GM19193 (cell line): ENCODE measurements at regions not wholly inside any gene's neighbourhood (a gene's known extent, or its start where the extent isn't known, plus 50 kb on each side); places are given as distances from the start of the nearest gene placed in this dataset.

Source experiments
- POLR2A ChIP-seq: IDR thresholded peaks from 4 replicates; pipeline ENCODE4 v1.6.1; 2011; ENCODE audit not compliant: insufficient read depth, insufficient read length; ENCODE audit errors: extremely low read depth

DNA sequence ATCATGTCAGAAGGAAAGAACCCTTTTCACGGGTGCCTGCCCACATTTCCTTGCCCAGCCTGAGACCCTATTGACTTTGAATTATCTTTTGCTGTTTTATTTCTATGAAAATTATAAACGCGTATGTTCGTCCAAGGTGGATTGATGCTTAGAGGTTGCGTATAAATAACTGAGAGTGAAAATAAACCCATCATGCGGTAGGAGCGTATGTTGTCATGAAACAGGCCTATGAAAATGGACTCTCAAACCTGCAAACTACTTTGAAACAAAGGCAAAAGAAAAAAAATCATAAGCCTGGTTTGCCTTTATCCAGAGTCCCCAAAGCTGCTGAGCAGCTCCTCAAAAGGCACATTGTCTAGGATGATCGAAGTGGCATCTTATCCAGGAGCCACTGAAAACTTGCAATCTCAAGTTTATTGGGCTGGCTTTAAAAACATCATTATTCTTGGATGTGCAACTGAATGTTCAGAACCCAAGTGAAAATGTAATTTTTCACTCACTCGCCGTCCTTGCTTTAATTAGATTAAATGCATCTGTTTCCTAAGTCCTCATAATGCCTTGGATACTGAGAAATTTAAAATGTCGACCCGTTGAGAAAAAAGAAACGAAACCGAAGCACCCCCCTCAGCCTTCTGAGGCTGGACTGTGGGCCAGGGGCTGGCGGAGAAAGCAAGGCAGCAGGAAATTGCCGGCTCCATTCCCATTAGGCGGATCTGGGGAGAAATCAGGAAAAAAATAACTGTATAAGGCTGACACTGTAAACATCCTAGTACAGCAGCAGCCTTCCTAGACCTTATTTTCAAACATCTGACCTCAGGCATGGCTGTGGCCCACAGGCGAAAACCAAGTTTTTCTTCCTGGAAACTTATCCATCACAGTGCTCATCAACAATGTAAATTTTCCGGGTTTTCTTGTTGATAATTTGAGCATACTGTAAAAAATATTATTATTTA is 82.9 kb upstream of the PPARA start:
- TF ChIP-seq POLR2A = no peak

DNA sequence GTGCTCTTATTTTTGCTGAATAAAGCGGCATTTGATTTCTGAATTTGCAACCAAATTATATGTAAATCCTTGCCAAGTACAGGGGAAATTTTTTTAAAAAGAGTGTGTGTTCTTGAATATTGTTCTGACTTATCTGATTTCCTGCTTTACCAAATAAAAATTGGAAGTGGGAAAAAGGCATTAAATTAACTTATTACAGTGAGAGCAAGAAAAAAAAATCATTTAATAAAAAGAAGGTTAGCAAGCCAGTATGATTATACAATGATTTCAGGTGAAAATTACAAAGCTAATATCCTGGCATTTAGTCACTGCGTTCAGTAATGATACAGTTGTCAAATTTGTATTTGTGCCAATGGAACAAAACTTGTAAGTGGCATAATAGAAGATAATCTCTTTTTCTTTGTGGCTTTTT is 82.1 kb upstream of the PPARA start:
- TF ChIP-seq POLR2A = no peak

DNA sequence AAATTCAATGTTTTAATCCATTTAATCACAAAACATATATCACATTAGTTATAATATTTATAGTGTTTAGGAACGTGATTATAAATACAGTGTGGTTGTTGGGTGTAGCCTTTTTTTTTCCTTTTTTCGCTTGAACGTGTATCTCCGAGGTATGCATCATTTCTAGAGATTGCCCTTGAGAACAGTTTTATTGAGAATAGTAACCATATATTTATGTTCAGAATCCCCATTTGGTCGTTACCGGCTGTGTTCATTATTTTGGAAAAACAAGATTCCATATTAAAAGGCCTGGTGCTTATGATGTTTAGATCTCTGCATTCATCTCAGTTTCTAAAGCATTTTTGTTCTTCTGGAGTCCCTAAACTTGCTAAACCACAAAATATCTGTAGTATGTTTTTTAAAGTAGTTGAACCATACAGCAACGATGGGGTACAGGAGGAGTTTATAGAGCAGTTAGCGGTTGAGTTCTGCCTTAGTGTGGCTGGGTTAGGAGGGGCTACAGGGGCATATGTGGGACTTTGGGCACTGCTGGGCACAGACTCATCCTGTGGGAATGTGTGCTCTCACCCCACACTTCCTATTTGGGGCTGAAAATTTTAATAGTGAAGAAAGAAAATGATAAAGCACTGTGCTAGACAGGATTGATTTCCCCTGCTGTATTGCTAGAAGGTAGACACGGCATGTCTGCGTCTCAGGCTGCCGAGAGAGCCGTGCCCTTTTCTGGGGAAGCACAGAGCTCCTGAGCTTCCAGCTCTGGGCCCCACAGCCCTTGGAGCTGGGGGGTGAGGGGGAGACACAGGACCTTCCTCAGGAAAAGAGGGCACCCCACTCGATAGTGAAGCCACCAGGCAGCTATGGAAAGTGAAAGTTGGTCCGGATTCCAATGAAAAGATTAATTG is 81.5 kb upstream of the PPARA start:
- TF ChIP-seq POLR2A = no peak

DNA sequence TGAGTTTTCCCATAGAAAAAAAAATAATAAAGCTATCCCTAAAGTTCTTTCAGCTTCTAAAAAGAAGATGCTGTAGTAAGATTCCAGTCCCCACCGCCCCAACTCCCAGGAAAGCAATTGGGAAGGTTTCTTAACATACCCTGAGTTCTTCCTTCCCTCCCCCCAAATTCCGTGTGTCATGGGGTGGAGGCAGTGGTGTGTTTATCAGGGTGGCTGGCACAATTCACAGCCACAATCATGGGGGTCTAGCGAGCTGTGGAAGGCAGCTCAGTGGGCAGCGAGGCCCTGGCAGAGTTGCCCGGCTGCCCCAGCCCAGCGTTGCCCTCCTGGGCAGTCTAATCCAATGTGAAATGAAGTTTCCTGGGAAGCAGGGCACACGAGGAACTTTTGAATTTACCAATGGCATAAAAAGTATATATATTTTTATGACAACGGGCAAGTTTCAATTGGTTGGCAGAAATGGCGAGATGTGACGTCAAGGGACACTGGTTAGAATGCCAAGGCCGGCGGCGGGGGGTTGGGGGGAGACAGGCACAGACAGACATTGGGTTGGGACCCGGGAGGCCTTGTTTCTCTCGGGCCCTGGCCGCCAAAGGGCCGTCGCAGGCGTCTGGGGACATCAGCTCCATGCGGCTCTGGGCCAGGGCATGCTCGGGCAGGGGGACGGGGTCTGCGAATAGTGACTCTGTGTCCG is 80.7 kb upstream of the PPARA start:
- TF ChIP-seq POLR2A = peak; percentile 50

DNA sequence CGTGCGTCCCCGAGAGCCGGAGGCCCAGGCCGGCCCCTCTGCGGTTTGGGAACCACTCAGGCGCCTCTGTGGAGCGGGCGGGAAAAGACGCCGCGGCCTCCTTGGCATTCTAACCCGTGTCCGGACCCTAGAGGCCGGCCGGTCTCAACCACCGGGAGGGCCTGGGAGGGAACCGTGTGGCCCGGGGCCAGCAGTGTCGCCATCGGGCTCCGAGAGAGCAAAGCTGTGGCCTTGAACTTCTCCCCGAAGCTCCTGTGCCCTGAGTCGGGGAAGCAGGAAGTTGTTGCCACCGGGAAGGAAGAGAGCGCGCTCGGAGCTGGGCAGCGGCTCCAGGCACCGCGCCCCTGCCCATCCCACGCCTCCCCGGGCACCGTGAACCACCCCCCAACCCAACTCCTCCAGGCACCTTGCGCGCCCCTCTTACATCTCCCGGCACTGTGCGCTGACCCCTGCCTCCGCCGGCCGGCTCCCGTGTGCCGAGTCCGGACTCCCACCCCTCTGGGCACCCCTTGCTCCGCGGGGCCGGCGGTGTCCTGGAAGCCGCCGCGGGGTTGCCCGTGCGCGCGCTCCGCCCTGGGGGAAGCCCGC is 80.0 kb upstream of the PPARA start:
- peak; percentile 23 for TF ChIP-seq POLR2A

DNA sequence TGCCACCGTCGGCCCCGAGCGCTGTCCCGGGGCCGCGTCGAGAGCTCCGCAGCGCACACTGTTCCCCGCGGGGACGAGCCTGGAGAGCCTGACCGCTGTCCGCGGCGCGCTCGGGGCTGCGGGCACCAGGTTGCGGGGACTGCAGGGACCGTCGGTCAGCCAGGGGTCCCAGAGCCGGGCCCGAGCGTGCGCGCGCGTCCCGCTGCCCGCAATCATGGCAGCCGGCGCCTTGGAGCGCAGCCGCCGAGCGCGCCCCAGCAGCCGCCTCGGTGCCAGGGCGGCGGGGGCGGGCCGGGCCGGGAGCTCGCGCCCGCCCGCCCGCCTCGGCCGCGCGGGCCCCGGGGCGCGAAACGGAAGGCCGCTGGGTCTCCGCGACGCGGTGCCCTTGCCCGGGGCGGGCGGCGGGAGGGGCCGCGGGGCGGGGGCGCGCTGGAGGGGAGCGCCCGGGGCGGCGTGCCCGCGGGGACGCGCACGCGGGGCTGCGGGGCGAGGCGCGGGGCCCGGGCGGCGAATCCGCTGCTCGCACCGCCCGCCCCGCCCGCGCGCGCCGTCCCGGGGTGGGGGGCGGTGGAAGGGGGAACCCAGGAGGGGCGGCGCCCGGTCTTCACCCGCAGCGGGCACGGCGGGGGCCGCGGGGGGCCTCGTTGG is 79.4 kb upstream of the PPARA start:
- no peak for TF ChIP-seq POLR2A

DNA sequence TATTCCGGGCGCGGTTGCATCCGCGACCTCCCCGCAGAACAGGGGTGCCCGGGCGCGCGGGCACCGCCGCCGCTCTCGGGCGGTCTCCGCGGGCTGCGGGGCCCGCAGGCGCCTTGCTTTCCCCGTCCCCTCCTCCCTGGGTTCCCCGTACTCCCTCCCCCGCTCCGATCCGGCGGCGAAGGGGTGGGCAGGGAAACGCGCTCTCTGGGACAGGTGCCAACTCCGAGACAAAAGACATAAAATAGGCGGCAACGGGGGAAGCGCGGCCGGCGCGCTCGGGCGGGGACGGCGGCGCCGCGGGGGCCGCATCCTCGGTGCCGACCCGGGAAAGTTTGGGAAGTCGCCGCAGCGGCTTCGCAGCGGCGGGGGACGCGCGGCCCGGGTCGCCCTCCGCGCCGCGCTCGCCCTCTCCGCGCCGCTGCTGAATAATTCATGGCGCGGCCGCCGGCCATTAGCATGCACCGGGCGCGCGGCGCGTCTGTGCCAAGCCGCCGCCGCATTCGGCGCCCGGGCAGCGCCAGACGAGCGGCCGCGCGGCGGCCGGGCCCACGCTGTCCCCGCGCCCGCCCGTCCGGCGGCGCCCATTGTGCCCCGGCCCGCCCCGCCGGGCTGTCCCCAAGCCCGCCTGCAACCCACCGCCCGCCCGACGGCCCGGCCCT is 78.7 kb upstream of the PPARA start:
- peak; percentile 21 for TF ChIP-seq POLR2A

DNA sequence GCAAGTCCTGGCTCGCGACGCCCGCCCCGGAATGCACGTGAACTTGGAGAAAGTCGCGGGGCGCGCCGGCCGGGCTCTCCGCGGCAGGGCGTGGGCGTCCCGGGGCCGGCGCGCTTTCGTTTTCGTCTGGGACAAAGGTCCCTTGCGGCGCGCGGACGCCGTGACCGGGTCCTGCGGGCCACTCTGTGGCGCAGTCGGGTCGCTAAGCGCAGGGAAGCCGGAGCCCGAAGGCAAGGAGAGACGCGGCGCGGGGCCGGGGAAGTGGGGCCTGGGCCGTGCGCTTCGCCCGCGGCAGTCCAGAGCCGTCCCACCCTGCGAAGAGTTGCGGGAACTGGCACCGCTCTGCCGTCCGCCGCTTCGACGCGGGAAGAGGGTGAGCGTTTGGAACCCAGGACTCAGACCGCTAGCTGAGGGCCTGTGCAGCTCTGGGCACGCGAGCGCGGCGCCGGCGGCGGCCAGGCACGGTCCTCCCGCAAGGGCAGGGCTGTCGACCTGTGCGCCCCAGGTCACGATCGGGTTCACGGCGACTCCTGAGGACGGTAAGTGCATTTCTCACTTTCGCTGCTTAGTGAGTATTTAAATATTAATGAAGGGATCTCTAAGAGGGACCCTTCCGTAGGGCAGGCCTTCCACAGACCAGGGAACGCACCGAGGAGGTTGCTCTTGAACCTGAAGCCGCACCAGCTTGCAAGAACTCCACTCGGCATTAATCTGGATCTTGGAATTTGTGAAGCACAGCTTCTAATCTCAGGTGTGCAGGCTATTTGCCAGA is 78.0 kb upstream of the PPARA start:
- TF ChIP-seq POLR2A = no peak

DNA sequence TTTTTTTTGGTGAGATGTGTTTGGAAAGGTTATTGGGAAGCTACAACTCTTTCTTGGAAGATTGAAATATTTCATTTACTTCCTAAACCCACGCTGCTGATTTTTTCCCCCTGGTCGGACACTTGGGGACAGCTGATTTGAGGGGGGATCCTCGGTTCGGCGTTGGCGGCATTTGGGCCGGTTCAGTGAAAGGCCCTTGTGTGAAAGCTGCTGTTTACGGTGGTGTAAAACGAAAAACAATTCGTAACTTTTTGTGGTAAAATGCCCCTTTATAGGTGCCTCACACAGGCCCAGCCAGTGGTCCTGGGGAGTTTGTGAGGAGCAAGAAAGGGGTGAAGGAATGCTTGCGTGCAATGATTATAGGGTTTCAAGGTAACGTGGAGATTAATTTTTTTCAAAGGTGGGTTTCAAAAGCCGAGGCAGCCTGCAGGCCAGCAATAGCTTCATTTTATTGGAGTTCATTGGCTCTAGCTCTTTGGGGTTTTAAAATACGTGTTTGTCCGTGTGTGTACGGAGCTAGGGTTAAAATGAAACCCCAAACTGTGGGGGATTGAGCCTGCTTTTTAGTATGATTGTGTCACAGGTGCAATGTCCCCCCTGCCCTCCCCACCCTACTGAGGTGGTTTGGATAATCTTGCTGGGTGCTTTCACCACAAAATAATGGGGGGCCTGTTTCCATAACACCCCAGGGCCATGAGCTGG is 77.2 kb upstream of the PPARA start:
- TF ChIP-seq POLR2A = no peak

DNA sequence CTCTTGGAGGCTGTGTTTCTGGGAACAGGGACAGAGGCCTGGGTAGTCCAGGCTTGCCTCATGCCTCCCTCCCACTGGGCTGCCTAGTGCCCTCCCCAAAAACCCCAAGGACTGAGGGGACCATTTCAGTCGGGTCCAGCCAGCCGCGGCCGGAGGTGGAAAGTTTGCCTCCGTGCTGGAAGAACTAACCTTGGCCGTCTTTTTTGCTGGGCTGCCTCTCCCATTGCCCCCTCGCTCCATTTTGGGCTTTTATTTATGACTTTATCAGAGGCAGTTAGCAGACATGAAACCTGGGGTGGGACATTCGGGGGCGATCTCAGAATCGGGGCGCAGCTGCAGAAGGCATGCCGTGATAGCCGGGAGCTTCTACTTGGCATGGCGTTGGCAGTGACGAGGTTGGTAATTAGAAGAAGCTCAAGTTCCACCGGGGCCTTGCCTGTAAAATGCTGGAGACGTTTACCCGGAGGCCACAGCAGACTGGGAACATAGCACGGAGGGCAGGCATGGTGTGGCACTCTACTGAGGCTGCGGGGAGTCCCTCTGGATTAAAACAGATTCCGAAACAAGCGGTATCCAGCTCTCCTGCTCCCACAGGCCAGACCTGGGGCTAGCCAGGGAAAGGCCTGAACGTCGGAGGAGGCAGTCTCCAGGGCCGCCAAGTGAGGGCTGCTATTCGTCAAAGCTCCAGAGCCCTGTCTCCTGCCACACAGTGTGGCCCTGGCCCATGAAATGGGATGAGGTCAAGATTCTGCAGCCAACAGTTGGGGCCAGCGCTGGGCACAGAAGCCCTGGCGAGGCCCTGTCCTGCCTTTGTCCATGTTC is 76.4 kb upstream of the PPARA start:
- TF ChIP-seq POLR2A = no peak

DNA sequence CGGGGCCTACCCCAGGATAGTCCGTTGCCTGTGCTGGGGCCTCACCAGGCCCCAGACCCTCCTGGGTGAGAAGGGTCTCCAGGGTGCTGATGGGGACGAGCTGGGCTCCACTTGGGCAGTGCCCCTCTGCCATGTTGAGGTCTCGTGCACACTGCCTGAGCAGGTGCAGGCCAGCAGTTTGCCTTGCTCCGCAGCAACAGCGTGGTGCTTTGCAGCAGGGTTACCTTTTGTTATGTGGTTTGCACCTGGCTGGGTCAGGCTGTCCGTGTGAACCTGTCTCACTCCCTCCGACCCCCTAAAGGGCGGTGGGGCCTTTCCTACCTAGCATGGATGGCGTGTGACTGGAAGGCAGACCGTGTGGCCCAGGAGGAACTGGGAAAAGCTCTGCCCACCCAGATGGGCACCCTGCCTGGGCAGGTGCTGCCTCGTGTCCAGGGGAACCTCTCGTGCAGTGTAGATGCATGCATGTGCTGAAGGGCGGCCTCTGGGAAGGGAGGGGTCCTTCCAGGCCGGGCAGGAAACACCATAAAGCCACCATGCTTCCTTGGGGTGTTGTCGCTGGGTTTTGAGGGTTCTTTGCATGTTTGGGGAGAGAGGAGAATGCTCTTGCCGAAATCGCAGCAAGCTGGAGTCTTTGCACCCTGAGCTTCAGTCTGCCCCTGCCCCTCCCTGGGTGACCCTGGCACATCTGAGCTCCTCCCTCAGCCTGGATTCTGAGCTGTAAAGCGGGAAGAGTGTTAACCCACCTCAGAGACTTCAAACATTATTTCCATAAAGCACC is 75.4 kb upstream of the PPARA start:
- no peak for TF ChIP-seq POLR2A
